ENCODE measurements at regions not wholly inside any gene's neighbourhood (a gene's known extent, or its start where the extent isn't known, plus 50 kb on each side); places are given as distances from the start of the nearest gene placed in this dataset.

DNA sequence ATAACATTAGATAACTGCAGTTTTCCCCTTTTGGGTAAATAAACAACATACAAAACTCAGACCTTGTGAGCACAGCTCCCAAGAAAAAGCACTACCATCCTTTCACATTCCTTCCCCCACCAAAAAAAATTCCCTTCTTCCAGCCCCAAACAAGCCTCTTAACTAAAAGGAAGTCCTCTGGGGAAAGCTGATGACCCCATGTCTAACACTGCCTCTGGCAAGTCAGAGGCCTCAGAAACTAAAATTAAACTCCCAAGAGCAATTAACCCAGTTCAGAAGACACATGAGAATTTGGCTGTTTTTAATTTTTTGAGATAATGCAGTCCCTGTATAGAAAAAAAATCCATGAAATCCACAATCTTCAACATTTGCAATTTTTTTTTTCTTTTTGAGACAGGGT lies 127.7 kb downstream of the SPTSSA start:
- in situ Hi-C loops (cut with MboI) (loop anchor here (25.0 kb wide), 1 partner anchor 1078 kb away; the partner anchor contains the start of gene NFKBIA), intact Hi-C loops (cut with micrococcal nuclease) (loop anchor here (5.0 to 10.0 kb wide), 2 partner anchors 218 to 1080 kb away; no protein-coding TSS in a partner anchor)
- H4K20me1 ChIP-seq (replicated peaks; ENCODE audit: control insufficient read depth, insufficient read depth, low read length) = no peaks in the 10 kb centered on the region
- H3K79me2 ChIP-seq (ENCODE audit: control insufficient read depth, insufficient read depth, low read length) = no peaks in the 10 kb centered on the region
- ATAC-seq = no peak
- no peak overlapping the region for H3K27ac ChIP-seq (ENCODE audit: extremely low read depth, low read depth, low read length)
- no peaks in the 10 kb centered on the region; a peak in 1 of 5 replicates for H3K4me1 ChIP-seq (replicated peaks in 1 of 2; ENCODE audit: control insufficient read depth in 2 of 2, insufficient read depth in 2 of 2, low read length in 2 of 2)
- POLR2A ChIA-PET = no interaction called here
- H3K4me3 ChIP-seq = no peak overlapping the region
- FAIRE-seq = no peak
- BruUV-seq (replicated peaks) = no TSS peak
- H3K9me1 ChIP-seq (ENCODE audit: control insufficient read depth, insufficient read depth, low read length) = no peaks in the 10 kb centered on the region
- H3K4me2 ChIP-seq (ENCODE audit: insufficient read depth, low read length) = no peak overlapping the region
- CTCF ChIA-PET (ENCODE audit: low intra/inter-chr PET ratio) = no interaction called here
- no peak for DNase-seq (ENCODE audit: extremely low read depth in 1 of 4, low spot score in 3 of 4)
- H3K36me3 ChIP-seq (ENCODE audit: control insufficient read depth, insufficient read depth, low read length) = no peaks in the 10 kb centered on the region
- no peak overlapping the region for H2AFZ ChIP-seq (ENCODE audit: low read depth, low read length)
- H3K9me3 ChIP-seq (replicated peaks; ENCODE audit: control insufficient read depth, insufficient read depth, low read depth, low read length) = no peaks in the 10 kb centered on the region
- H3K9ac ChIP-seq (ENCODE audit: insufficient read depth in 1 of 2, low read depth in 2 of 2, low read length in 2 of 2) = no peak overlapping the region
- H3K27me3 ChIP-seq (ENCODE audit: control insufficient read depth in 2 of 2, insufficient read depth in 2 of 2, low read length in 2 of 2) = no peaks in the 10 kb centered on the region
- TF ChIP-seq ZNF212 (CRISPR knock-in tag; IDR thresholded peaks at IDR 0.05) (no peak), RBM17 (IDR thresholded peaks at IDR 0.05; ENCODE audit: borderline replicate concordance, low read depth, low read length) (no peak), MTA2 (IDR thresholded peaks at IDR 0.05; ENCODE audit: low read depth) (no peak), RUNX1 (IDR thresholded peaks at IDR 0.05; ENCODE audit: low read depth) (no peak), RAD51 (IDR thresholded peaks at IDR 0.05; ENCODE audit: borderline replicate concordance, low read depth) (no peak), GATA2 (CRISPR knock-in tag; IDR thresholded peaks at IDR 0.05) (no peak)
- TF ChIP-seq, protein P1, sequence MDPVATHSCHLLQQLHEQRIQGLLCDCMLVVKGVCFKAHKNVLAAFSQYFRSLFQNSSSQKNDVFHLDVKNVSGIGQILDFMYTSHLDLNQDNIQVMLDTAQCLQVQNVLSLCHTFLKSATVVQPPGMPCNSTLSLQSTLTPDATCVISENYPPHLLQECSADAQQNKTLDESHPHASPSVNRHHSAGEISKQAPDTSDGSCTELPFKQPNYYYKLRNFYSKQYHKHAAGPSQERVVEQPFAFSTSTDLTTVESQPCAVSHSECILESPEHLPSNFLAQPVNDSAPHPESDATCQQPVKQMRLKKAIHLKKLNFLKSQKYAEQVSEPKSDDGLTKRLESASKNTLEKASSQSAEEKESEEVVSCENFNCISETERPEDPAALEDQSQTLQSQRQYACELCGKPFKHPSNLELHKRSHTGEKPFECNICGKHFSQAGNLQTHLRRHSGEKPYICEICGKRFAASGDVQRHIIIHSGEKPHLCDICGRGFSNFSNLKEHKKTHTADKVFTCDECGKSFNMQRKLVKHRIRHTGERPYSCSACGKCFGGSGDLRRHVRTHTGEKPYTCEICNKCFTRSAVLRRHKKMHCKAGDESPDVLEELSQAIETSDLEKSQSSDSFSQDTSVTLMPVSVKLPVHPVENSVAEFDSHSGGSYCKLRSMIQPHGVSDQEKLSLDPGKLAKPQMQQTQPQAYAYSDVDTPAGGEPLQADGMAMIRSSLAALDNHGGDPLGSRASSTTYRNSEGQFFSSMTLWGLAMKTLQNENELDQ (CRISPR knock-in tag; IDR thresholded peaks at IDR 0.05; ENCODE audit: borderline replicate concordance) = no peak
- TF ChIP-seq, protein P2, sequence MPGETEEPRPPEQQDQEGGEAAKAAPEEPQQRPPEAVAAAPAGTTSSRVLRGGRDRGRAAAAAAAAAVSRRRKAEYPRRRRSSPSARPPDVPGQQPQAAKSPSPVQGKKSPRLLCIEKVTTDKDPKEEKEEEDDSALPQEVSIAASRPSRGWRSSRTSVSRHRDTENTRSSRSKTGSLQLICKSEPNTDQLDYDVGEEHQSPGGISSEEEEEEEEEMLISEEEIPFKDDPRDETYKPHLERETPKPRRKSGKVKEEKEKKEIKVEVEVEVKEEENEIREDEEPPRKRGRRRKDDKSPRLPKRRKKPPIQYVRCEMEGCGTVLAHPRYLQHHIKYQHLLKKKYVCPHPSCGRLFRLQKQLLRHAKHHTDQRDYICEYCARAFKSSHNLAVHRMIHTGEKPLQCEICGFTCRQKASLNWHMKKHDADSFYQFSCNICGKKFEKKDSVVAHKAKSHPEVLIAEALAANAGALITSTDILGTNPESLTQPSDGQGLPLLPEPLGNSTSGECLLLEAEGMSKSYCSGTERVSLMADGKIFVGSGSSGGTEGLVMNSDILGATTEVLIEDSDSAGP (CRISPR knock-in tag; IDR thresholded peaks at IDR 0.05) = no peak

Measured in K562 (cell line).